Endothelial cell of umbilical vein (primary cell): ENCODE measurements at regions not wholly inside any gene's neighbourhood (a gene's known extent, or its start where the extent isn't known, plus 50 kb on each side); places are given as distances from the start of the nearest gene placed in this dataset.

ENCODE experiments used
- CTCF ChIP-seq, 2 donors: IDR thresholded peaks; 1 replicate in 1 of 2; 2 replicates in 1 of 2; pipeline ENCODE4 v1.5.1; 2011; ENCODE audit warnings: low read length in 2 of 2, mild to moderate bottlenecking in 2 of 2, moderate library complexity in 2 of 2, control low read depth in 1 of 2, inconsistent platforms in 1 of 2, low read depth in 1 of 2; ENCODE audit not compliant: insufficient read depth in 1 of 2; ENCODE audit errors: extremely low read depth in 1 of 2
- EZH2 ChIP-seq: IDR thresholded peaks from 2 replicates; pipeline ENCODE4 v1.6.1; 2012; ENCODE audit warnings: borderline replicate concordance, low read depth, mild to moderate bottlenecking, moderate library complexity, low read length, inconsistent platforms; ENCODE audit not compliant: severe bottlenecking
- JUN ChIP-seq: IDR thresholded peaks from 2 replicates; pipeline ENCODE4 v1.6.1; 2011; ENCODE audit warnings: borderline replicate concordance, low read depth; ENCODE audit not compliant: insufficient read length, insufficient read depth
- POLR2AphosphoS5 ChIP-seq: IDR thresholded peaks from 2 replicates; pipeline ENCODE4 v1.6.1; 2012; ENCODE audit warnings: low read depth, mild to moderate bottlenecking, control low read depth, low read length, moderate library complexity; ENCODE audit not compliant: insufficient read depth

GRCh38 chr4:123535037-123535748, 138.6 kb downstream of the SPRY1 start:
- TF ChIP-seq CTCF (IDR thresholded peaks at IDR 0.05; ENCODE audit: extremely low read depth in 1 of 2, insufficient read depth in 1 of 2, low read depth in 1 of 2, low read length in 2 of 2): no peak
- TF ChIP-seq EZH2: no peak
- no peak for TF ChIP-seq POLR2AphosphoS5
- no peak for TF ChIP-seq JUN
